ENCODE measurements at regions not wholly inside any gene's neighbourhood (a gene's known extent, or its start where the extent isn't known, plus 50 kb on each side); places are given as distances from the start of the nearest gene placed in this dataset.

DNA sequence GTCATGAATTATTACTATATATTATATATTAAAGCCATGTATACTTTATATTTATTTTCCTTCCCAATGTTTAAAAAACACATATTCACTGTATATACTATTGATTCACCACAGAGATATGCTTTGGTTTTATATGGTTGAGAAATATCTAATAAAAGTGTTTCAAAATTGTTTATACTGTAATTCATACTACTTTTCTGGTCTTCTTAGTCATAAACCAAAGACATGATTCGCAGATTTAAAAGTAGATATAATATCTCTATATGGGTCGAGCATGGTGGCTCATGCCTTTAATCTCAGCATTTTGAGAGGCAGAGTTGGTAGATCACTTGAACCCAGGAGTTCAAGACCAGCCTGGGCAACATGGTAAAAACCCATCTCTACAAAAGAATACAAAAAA, 738.4 kb downstream of the USP25 start:
- DNase-seq (ENCODE audit: low spot score) = no peak

DNA sequence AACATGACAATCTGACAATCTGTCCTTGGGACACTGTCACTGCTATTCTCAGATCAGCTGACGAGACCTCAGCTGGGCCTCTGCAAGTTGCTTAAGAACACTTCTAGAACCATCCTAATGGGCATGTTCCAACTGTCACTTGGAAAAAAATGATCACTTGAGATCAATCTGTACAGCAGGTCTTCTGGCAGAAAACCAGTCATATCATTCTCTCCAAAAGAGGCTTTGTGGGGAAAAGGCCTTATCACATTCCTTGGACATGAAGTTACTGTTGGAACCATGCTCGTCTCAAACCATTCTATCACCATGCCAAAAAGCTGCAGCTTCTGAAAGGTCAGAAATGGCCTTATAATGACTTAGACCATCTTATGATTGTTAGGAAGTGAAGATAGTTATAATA, 744.2 kb downstream of the USP25 start:
- DNase-seq (ENCODE audit: low spot score) = no peak
- intact Hi-C loops (cut with DNase I) = loop anchor here (5.0 kb wide), 2 partner anchors 52 to 63 kb away; no protein-coding TSS in a partner anchor

More for the DNA sequence above, 738.4 kb downstream of the USP25 start:
- intact Hi-C loops (cut with DNase I) = no loop called here

DNA sequence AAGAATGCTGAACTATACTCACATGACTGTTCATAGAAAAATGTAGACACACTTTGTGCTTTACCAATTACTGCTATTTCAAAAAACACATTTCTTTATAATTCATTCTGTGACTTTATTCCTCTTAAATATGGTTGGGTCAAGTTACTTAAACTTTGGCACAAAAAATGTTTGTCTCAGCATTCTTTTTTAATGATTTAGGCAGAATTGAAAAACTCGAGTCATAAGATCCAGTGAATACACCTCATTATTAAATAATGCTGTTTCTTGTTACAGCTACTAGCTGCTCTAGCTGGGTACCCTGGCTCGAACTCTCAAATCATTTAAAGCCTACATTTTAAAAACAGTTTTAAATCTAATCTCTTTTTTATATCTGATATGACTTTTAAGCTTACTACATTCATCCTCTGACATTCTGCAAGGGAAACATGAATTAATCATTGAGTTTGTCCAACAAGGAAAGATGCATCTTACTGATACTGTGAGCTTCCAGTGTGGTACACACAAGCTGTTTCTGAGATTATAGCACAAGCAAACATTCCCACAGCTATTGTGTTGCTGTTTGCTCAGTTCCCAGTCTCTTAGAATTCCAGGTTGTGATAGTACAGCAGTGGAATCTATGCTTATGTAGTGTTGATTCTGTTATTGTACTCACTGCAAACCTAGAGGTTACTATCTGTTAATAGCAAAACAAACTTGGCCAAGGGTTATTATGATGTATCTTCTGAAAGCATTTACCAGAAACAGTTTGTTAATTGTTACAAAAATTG, 746.5 kb downstream of the USP25 start:
- intact Hi-C loops (cut with DNase I) = no loop called here
- DNase-seq (ENCODE audit: low spot score) = no peak

DNA sequence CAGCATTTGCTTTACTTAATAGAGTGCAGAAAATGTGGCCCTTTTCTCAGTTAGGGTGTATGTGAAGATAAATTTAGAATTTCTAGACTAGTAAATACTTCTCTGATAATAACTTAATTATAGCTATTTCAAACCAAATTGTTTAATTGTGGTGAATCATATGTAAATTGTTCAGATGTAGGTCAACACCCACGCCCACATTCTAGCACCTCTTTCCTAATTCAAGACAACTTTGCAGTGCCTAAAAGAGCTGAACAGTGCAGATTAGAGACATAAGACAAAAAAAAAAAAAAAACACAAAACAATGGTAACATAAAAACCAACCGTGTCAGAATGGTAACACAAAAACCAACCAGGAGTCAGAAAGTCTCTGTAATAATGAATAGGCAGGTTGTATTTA, 758.3 kb downstream of the USP25 start:
- intact Hi-C loops (cut with DNase I) = no loop called here
- DNase-seq (ENCODE audit: low spot score) = no peak

DNA sequence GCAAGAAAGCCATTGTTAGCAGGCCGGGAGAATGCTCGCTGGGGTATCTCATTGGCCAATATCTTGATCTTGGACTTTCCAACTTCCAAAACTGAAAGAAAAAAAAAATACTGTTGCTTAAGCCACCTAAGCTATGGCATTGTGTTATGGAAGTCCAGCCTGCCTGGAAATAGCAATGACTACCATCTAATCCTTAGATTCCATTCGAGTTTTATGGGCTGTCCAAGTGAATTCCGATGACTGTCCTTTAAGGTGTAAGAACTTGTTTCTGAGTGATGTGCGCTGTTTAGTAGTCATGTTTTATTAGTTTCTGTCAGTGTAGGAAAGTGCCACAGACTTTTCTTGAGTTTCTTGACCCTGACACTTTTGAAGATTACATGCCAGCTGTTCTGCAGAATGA, 762.6 kb downstream of the USP25 start:
- intact Hi-C loops (cut with DNase I) = no loop called here
- DNase-seq (ENCODE audit: low spot score) = no peak

DNA sequence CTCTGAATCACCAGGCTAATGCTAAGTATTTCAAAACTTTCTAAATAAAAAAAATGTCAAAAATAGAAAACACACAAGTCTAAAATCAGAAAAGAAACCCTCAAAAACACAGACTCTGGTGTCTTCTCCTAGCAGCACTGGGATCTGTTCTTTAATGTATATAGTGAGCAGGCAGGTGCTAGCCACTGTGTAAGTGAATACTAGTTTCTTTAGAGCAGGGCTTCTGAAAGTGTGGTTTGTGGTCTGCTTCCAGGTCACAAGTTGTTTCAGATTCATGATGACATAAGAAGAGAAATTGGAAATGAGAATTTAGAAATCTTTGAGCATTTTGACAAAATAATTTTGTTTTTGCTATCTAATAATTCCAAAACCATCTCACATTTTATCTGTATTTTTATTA, 763.1 kb downstream of the USP25 start:
- no peak for DNase-seq (ENCODE audit: low spot score)
- intact Hi-C loops (cut with DNase I) = no loop called here

DNA sequence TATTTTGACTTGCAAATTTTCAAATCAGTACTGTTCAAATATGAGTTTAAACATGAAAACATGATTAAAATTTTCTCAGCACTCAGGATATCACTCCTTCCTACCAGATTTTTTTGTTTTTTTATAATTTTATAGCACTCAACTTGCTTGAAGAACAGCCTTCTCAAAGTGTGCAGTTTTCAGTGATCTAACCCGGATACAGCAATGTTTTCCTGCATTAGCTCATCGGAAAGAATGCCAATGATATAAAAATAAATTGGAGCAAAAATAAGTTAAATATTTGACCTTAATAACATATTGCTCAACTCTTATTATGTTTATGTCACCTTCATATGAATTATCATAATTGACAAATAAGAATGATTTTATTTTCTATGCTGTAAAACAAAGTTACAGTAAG, 766.8 kb downstream of the USP25 start:
- intact Hi-C loops (cut with DNase I) = no loop called here
- DNase-seq (ENCODE audit: low spot score) = no peak

DNA sequence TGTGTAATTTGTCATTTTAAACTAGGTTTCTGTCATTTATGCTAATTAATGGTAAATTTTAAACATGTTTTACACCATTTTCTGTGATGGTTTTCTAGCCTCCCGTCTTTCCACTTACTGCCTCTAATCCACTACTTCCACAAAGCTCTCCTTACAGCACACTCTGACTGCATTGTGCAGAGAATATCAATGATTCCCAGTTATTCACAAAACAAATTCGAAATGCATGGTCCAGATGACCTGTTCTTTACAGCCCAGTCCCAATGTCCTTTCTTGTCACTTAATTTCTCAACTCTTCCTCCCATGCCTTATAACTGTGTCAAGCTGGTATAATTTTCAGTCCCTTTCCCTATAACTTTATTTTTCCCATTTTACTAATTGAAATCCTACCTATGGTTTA, 770.5 kb downstream of the USP25 start:
- no peak for DNase-seq (ENCODE audit: low spot score)
- intact Hi-C loops (cut with DNase I) = no loop called here

DNA sequence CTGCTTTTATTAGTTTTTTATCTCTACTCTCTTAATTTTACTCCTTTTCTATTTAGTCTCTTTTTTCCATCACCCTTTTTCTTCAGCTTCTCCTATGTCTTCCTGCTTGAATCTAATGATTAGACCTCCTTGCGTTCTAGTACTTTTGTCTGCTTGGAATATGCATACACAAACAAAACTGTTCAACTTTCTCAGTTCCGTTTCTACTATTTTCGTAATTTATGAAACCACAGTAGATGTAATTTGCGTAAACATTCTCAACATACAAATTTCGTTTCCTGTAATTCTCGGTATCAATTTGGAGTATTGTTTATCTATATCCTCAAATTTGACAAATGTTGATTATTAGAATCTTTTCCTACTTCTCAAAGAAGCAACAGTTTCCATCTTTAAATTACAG, 772.5 kb downstream of the USP25 start:
- no peak for DNase-seq (ENCODE audit: low spot score)
- intact Hi-C loops (cut with DNase I) = no loop called here

DNA sequence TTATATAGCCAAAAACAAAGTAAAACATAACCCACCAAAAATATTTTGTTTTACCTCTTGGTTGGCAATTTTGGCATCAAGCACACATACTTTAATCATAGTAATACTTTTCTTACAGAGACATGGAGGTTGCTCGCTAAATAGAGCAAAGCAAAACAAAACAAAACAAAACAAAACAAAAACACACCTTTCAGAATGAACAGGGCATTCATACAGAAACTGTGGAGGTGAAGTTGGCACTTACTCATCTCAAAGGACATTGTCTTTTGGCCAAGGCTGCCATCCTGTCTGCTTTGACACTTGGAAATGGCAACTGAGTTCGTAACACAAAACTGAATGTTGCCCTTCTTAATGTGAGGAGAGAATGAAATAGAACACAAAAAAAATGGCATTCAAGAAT, 773.1 kb downstream of the USP25 start:
- intact Hi-C loops (cut with DNase I) = no loop called here
- no peak for DNase-seq (ENCODE audit: low spot score)

DNA sequence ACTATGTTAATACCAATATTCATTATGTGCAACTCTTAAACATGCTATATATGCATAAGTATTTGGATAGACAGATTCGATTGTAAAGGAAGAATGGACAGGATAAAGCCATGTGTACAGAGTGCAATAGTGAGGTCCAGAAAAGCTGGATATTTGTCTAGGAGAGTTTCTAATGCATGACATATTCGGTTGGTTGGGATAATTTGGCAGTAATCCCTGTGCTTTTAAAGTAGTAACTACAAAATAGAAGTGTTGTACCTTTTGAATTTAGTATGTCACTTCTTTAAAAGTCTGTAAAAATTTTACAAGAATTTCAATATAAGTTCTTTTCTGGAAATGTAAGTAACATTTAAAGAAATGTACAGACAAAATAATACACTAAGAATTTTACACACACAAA, 774.5 kb downstream of the USP25 start:
- DNase-seq (ENCODE audit: low spot score) = no peak
- intact Hi-C loops (cut with DNase I) = no loop called here

DNA sequence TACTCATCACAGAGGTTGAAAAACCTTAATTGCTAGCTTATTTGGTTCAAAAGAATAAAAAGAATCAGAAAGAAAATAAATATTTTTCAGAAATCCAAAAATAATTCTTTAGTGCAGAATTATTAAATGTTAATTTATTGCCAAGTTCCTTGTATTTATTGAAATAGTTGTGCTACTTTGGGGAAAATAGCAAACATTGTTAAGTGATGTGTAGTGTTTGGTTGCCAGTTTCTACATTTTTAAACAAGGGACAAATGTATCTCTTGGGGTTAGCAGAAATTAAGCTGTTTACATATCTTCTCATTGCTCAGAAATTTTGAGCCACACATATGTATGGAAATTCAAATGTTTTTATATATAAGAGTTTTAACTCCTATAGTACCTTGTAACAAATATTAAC, 775.0 kb downstream of the USP25 start:
- intact Hi-C loops (cut with DNase I) = no loop called here
- DNase-seq (ENCODE audit: low spot score) = no peak

DNA sequence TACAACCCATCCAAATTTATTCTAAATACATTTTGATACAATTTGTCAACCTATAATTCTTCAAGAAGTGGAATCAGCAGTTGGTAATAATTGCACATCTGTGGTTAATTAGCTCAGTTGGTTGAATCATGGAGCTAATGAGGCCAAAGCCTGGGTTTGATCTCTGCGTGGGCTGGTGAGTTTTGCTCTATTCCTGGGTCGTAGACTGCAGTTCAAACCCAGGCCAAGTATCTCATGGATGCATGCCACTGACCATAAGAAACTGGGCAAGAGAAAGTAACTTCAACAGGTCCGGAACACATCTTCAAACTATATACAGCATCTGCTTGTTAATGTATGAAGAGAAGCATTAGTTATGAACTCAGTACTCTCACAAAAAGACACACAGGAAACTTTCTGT, 779.7 kb downstream of the USP25 start:
- DNase-seq (ENCODE audit: low spot score) = no peak
- intact Hi-C loops (cut with DNase I) = no loop called here

DNA sequence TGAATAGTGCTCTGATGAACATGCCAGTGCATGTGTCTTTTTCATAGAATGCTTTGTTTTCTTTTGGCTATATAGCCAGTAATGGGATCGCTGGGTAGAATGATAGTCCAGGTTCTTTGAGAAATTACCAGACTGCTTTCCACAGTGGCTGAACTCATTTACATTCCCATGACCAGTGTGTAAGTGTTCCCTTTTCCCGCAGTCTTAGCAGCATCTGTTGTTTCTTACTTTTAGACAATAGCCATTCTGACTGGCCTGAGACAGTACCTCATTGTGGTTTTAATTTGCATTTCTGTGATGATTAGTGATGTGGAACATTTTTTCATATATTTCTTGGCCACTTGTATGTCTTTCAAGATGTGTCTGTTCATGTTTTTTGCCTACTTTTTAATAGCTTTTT, 784.5 kb downstream of the USP25 start:
- no peak for DNase-seq (ENCODE audit: low spot score)
- intact Hi-C loops (cut with DNase I) = no loop called here

DNA sequence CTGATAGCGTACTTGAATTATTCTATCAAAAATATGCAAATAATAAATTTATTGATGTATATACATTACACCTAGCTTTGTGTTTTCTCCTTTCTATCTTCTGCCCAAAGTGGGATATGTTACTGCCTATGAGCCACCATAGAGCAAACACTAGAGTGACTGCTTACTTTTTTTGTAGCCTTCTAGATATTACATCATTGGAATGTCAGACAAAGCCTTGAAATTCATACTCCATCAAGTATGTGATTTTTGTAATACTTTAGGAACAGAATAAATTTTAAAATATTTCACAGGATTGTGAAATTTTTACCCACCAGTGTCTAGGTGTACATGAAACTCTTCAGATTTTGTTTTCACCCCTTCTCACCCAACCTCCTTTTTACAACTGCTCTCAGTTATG, 787.6 kb downstream of the USP25 start:
- DNase-seq (ENCODE audit: low spot score) = no peak
- intact Hi-C loops (cut with DNase I) = no loop called here

DNA sequence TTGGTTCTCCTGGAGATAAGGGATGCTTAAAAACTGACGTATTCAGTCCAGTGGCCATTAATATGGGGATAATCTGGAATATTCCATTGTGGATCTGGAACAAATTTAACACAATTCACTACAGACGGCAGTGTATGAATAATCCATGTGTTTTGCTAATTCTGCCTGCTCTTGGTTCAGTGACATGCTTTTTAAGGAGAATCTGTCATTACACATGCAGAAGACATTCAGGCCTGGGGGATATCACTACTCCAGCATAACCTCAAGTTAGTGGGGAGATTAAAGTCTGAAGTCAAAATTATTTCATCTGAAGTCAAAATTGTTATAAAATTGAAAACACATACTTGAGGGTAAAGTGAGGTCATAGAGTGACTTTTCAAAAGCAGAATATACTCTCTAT, 789.3 kb downstream of the USP25 start:
- DNase-seq (ENCODE audit: low spot score) = no peak
- intact Hi-C loops (cut with DNase I) = no loop called here

DNA sequence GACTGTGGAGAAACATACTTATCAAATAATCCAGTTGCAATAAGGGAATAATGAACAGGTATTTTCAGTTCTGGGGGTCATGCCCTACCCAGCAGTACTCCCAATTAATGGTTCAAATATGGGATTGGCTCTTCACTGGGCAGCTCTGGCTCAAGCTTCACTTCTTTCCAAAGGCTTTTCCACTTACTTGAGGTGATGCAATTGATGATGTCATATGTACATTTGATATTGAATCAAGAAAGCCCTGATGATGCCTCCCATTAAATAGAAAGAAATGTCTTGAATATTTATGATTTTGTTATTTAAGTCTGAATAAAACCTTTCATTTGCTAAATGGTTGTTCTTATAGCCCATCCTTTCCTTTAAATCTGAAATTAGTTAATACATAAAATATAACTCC, 789.9 kb downstream of the USP25 start:
- intact Hi-C loops (cut with DNase I) = no loop called here
- no peak for DNase-seq (ENCODE audit: low spot score)

DNA sequence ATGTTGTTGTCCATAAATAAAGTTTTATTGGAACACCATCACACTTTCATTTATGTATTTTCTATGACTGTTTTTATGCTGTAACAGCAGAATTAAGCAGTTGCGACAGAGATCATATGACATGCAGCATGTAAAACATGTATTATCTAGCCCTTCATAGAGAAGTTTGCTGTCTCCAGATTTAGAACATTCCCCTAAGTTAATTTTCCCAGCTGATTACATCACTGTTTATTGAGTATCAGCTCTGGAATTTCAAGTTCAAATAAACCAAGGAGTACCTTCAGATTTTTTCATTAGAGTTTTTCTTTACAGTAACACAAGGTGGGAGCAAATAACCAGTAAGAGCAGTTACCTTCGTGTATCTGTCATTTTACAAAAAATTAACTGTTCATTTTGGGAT, 792.8 kb downstream of the USP25 start:
- intact Hi-C loops (cut with DNase I) = no loop called here
- DNase-seq (ENCODE audit: low spot score) = no peak

DNA sequence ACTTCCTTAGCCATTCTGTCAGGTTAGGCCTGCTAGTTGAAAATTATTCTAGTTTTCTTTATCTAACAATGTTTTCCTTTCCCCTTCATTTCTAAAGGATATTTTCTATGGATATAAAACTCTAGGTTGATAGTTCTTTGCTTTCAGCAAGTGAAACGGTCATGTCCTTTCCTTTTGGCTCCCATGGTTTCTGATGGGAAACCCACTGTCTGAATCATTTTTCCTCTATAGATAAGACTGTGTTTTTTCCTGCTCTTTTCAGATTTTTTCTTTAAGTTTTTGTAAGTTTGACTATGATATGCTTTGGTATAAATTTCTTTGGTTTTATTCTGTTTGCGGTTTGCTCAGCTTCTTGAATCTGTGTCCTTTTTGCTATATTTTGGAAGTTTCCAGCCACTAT, 800.9 kb downstream of the USP25 start:
- intact Hi-C loops (cut with DNase I) = loop anchor here (10.0 kb wide), 2 partner anchors 226 to 336 kb away; no protein-coding TSS in a partner anchor
- DNase-seq (ENCODE audit: low spot score) = no peak

DNA sequence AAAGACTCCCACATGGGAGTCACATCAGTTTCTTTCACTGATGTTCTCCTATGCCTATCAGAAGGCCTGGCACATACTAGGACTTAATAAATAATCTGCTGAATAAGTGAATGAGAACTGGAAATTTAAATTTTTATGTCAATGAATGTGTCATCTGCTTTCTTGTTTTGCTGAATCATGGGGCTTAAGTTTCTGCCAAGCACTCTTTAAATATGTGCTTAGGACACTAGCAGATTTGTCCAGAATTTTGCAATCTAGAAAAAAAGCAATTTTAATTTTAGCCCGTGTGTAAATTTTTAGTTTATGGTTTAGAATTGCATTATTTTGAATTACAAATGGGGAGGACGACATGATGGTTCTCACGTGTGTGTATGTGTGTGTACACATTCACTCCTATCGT, 803.1 kb downstream of the USP25 start:
- intact Hi-C loops (cut with DNase I) = loop anchor here (10.0 kb wide), 2 partner anchors 228 to 338 kb away; no protein-coding TSS in a partner anchor
- DNase-seq (ENCODE audit: low spot score) = no peak

DNA sequence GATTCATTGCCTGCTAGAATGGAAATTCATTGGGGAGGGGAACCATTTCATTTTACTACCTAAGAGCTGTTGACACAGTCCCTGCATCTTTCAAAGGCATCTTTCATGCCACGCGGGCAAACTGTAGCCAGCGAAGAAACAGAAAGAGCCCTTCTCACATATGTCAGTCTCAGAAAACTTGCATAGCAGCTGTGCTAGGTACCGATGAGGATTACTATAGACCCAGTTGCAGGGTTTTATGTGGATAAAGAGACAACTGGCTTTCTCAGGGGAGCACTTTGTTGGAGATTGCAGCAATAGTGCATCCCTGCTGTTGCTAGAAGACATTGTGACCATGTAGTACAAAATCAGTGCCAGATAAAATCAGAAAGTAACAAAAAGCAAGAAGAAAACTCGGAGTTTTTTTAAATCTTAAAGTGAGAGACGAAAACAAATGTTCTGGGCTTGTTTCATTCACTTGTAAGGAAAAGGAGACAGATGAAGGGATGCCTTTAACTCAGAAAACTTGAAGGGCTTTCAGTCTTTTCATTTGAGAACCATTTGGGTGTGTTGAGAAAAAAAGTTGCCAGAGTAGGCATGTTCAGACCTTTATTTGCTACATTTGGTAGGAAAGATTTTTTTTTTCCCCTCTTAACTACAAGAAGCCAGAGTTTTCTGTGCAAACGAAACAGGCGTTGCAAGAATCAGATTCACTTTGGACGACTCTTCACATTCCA, 804.1 kb downstream of the USP25 start:
- DNase-seq (ENCODE audit: low spot score) = no peak
- intact Hi-C loops (cut with DNase I) = loop anchor here (10.0 kb wide), 2 partner anchors 229 to 339 kb away; no protein-coding TSS in a partner anchor
